ENCODE measurements at regions not wholly inside any gene's neighbourhood (a gene's known extent, or its start where the extent isn't known, plus 50 kb on each side); places are given as distances from the start of the nearest gene placed in this dataset.
A peak's percentile ranks its signal among the peaks of the same experiment; 100 is the strongest.

DNA sequence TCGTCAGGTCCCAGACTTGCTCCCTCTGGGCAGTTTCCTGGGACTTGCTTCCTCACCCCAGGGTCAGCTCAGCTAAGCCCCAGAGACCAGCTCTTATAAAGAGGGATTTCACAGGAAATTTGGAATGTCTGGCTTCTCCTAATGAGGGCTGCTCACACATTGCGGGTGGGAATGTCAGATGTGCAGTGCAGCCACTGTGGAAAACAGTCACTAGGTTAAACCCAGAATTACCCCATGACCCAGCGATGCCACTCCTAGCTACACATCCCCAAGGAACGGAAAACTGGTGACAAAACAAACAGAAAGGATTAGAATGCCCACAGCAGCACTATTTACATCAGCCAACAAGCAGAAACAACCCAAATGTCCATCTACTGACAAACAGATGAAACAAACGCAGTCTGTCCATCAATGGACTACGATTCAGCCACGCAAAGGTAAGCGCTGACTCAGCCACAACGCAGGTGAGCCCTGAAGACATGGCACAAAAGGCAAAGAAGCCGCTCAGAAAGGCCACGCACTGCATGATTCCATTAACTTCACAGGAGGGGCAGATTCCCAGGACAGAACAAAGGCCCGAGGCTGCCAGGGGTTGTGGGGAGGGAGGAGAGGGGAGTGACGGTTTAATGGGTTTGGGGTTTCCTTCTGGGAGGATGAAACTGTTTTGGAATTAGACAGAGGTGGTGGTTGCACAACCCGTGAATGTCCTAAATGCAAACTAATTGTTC lies 63.0 kb downstream of the NCOR2 start:
- no peak for DNase-seq

DNA sequence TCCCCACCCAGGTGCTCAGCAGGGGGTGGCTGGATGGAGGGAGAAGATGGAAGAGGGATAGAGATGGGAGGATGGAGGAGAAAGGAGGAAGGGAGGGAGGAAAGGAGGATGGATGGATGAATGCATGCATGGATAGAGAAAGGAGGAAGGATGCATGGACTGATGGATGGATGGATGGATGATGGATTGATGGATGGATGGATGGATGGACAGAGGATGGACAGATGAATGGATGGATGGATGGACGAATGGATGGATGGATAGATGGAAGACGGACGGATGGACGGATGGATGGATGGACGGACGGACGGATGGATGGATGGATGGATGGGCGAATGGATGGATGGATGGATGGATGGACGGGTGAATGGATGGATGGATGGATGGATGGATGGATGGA lies 64.1 kb downstream of the NCOR2 start:
- no peak for DNase-seq

DNA sequence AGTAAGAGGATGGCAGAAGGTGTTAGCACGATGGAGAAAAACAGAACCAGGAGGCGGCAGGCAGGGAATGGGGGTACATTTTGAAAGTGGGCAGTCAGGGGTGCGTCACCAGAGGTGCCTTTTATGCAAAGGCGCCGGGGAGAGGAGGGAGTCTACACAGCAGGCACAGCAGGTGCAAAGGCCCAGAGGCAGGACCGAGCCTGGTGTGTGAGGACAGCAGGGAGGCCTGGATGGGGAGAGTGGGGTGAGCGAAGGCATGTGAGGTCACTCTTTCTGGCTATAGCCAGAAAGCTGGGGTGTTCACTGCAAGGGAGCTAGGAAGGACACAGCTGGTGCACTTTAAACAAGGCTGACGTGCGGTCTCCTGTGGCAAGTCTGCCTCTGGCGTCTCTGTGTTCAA lies 65.0 kb downstream of the NCOR2 start:
- no peak for DNase-seq

DNA sequence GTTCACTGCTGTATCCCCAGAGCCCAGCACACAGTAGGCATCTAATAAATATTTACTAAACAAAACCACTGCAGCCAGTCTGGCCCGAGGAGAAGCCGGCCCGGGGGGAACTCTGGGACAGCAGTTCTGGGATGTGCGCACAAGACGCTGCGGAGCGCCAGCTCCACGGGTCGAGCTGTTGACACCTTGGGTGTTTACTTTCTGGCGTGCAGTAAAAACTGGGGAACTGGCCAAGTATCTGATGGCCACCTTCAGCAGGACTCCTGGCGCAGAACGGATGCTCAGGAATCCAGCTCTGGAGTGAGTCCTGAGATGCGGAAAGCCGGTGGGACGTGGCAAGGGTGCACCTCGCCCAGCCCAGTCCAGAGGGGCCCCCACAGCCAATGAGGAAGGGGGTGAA lies 65.6 kb downstream of the NCOR2 start:
- no peak for DNase-seq

DNA sequence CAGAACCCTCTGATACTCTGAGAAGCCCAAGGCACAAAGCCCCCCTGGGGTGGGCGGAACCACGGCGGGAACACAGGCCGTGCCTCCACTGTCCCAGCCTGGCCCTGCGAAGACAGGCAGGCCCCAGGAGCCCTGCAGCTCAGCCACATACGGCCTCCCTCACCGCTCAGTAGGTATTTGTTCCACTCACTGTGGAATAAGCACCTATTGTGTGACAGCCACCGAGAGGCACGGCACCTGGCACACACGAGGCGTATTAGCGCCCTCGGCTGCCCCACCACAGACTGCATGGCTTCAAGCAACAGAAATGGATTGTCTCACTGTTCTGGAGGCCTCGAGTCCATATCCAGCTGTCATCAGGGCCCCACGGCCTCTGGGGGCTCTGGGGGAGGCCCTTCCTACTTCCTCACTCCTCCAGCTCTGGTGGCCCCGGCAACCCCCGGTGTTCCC lies 66.3 kb downstream of the NCOR2 start:
- no peak for DNase-seq

DNA sequence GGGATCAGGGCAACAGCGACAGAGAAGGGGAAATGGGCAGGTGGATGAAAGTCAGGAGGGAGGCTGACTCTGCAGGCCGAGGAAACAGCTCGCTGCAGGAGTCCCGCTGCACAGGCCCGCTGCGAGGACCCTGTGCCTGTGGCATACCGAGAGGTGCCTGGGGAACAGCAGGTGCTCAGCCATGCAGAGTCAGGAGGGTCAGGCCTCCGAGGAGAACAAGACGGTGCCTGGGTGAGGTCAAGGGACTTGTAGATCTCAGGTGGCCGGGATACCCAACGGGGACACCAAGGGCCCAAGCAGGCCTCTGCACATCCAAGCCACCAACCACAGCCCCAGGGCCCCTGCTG lies 67.5 kb downstream of the NCOR2 start:
- no peak for DNase-seq

DNA sequence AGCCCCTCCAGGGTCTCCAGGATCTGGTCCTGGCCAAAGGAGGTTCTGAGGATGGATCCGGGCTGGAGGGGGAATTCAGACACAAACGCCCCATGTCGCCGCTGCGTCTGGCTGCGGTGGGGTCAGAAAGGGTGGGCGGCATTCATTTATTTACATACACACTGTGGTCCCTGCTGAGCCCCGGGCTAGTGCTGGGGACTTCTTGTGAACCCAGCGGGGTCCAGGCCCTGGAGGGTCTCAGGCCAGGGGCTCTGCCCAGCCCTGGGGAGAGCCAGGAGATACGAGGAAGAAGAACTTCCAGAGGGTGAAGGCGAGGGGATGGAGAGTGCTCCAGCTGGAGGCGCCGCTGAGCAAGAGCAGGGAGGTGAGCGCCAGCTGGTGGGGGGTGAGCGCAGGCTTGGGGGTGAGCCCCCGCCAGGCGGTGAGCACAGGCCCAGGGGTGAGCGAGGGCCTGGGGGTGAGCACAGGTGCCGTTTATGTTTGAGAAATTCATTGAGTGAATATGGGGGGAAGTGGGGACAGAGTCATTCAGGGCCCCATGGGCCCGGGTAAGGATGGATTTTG lies 68.1 kb downstream of the NCOR2 start:
- no peak for DNase-seq

DNA sequence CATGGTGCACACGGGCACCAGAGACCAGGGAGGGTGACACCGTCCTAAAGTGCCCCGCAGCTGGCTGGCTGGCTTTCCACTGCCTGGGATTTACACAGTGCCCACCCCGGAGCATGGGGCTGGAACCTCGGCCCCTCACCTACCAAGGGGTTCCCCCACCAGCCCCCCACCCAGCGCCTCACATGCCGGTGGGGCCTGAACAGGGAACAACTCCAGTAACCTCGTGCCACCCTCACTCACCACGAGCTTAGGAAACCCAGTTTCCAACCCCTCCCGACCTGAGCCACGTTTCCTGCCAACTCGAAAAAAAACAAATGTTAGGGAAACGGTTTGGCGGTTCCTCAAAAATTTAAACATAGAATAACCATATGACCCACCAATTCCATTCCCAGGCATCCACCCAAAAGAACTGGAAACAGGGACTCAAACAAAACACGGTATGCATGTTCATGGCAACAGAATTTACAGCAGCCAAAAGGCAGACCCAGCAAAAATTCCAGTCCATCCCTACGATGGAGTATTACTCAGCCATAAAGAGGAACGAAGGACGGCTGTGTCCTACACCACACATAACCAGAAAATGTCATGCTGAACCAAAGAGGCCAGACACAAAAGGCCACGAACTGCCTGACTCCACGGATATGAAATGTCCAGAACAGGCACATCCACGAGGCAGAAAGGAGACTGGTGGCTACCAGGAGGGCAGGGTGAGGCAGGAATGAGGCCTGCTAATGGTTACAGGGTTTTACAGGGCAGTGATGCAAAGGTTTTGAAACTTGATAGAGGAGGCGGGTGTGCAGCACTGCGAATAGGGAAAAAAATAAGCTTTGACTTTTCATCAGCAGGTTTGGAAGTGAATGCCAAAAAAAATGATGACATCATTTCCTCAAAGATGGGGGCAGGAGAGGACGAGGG lies 68.9 kb downstream of the NCOR2 start:
- DNase-seq = no peak

DNA sequence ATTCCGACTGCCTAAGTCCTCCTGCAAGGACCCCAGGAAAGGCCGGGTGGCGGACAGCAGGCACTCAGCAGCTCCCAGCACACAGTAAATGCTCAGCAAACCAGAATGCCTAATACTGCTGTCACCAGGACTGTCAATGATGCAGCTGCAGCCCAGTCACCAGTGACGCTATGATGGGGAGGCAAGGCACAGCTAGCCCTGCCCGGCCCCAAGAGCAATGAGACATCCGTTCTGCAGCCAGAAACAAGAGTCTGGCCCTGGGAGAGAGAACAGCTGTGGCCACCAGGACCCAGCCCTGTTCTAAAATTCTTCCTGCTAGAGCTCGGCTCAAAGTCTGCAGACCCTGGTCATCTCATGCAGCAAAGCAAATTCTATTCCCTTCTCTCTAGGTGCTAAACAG lies 69.8 kb downstream of the NCOR2 start:
- peak; percentile 55 for DNase-seq

DNA sequence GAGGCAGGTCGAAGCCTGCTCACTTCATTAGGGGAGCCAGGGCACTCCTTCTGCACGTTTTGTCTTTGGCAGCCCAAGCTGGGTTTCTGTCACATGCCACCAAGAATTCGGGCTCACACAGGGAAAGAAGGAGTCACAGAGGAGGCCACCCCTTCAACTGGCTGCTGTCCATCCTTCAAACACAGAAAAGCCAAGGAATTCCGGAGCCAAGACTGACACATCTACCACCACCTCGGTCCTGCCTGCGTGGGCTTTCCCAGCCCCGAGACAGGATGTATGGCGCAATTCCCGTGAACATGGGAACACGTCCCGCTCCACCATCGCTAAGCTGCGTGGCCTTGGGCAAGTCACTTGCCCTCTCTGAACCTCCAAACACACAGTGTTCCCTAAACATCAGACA lies 70.4 kb downstream of the NCOR2 start:
- DNase-seq = peak; percentile 24

DNA sequence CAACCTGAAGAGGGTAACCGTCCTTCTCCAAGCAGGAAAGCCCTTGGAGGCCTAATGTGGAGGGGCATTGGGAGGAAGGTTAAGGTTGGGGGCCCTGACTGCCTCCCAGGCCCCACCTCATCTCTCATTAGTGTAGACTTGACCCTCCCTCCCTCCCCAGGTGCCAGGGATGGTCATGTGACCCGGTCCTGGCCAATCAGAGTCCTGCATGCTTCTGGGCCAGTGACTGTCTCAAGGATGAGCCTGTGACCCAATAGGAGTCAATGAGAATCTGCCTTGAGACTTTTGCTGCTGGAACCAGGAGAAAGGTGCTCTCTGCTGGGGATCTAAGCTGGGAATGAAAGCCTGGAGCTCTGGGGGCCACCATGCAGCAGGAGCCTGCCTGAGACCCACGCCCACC lies 70.8 kb downstream of the NCOR2 start:
- DNase-seq = no peak

DNA sequence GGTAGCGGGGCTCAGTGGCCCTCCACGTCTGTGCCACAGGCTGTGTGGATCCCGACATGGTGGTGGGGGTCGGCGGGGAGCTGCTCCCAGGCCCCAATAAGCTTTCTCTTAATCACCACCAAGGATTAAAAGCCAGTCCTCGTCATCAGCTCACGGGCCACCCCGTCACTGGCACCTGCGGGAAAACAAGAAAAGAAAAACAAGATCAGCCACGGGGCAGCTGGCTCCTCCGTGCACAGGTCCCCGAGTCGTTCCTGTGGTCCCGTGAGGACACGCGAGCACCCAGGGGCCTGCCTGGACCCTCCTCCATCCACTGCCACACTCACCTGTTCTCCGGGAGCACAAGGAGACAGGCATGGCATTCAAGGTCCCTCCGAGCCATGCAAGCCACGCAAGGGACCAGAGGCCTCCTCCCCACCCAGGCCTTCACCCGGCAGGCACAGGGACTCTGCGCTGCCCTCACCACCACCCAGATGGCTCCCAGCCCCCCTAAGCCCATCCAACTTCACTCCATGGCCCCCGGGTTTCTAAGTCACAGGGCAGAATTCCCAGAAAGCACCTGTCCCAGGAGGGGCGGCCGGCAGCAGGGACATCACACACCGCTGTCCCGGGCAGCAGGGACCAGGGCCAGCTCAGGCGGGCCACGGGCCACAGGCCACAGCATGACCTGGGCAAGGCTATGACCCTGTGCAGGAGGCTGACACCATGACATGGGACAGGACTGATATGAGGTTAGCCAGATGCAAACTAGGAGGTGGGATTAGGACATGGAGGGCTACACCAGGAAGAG lies 72.0 kb downstream of the NCOR2 start:
- no peak for DNase-seq

DNA sequence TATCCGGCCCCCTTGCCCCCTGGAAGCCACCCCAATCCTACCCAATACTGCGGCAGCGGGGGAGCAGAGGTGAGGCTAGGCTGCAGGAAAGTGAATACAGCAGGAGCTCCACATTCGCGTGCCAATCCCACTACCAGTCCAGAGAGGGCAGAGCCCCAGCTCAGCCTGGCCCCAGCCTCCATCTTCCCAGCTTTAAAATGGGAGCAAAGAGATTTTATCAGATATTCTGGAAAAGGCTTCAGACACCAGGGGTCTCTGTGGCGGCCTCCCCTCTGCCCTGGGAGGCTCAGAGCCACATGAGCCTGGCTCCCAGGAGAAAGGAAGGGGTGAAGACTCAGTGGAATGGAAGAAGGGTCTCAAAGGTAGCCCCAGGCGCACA lies 72.7 kb downstream of the NCOR2 start:
- DNase-seq = no peak

DNA sequence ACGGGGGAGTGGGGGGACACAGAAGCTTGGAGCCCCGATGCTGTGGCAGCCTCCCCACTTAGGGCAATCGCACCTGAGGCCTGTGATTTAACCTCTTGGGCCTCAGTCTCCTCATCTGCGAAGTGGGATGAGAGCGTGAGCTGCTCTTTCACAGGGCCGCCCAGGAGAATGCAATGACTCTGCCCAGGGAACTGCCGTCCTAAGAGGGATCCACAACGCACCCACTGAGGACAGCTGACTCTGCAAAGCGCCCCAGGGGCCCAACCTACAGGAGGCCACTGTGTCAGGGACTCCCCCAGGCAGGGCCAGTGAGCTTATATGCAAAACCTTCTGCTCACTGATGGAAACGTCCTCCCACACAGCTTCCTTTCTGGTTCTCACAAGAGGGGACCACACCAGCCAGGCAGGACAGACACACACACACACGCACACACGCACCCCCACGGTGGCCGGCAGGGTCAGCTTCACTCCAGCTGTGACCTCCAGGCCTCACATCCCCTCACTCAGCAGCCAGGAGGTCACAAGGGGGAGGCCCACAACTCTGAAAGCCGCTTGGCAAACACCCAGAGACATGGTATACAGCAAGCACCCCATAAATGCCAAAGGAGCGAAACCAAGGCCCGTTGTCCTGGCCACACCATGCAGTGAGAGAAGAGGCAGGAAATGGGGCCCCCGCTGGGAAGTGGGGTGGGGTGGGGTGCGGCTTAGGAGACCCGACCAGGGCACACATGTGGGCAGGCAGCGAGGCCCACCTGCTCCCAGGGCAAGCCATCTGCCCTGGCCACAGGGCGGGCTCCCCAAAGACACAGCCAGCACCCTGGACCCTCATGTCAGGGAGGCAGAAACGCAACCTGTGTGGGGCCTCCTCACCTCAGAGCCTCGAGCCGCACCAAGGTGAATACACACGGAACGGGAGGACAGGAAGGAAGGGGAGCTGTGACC lies 73.3 kb downstream of the NCOR2 start:
- DNase-seq = no peak

DNA sequence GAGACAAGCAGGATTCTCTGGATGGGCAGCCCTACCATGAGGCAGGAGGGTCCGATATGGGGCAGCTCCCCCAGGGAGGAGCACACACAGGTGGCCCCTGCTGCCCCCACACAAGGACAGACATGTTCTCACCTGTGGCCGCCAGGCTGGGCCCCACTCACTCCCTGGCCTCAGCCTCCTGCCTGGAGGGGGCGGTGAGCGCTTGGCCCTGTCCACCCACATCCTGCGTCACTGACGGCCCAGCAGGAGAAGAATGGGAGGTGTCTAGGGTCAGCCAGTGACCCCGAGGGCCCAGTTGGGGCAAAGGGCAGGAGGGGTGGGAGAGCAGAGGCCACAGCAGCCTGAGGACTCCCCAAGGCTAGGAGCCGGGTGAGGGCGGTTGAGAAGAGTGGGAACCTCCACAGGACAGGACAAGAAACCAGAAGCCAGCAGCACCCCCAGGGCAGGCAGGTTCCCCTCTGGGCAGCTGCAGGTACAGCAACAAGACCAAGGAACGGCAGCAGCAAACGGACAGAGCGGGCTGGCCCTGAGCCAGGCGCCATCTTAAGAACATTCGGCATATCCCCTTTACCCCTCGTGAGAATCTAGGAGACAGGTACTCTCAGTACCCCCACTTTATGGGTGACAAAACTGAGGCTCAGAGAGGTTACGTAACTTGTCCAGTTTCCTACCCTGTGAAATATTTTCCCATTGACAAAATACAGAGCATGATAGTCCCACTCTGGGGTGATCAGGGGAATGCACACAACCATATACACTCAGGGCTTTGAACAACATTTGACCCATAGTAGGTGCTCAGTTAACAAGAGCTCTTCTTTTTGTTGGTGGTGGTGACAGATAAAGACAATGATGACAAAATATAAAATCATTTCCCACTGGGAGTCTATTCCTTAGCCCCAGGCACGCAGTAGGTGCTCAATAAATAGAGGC lies 74.3 kb downstream of the NCOR2 start:
- DNase-seq = no peak

DNA sequence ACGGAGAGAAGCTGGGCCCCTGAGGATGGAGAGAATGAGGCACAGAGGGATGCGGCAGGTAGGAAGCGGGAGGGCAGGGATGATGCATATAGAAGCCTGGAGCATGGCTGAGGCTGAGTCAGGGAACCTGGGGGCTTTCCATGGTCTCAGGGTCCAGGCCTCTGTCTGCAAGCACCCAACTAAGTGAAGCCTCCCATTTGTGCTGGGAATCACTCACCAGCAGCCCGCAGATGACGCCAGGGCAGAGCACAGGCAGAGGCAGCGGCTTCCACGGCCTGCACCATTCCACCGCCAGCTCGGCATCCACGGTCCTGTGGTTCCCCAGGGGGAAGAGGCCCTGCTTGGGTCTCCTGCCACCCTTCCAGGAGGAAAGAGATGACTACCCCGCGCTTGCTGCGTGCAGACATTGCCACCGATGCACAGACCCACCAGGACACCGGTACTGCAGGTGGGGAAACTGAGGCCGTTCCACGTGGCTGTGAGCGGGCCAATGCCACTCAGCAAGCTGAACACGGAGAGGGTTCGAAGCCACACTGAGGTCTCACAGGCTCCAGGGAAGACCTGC lies 75.5 kb downstream of the NCOR2 start:
- no peak for DNase-seq

DNA sequence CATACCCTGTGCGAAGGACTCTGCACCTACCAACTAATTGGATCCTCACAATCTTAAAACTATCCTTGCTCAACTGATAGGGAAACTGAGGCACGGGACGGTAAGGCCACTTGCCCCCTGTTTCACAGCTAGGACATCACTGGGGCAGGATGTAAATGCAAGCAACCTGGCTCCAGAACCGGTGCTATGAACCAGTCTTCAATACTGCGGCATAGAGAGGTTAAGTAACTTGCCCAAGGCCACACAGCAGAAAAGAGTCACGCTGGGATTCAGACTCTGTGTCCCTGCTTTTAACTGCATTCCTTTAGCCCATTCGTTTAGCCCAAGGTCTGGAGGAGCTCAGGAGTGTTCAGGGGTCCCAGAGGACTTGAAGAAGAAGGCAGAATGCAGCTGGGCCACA lies 76.1 kb downstream of the NCOR2 start:
- DNase-seq = no peak

DNA sequence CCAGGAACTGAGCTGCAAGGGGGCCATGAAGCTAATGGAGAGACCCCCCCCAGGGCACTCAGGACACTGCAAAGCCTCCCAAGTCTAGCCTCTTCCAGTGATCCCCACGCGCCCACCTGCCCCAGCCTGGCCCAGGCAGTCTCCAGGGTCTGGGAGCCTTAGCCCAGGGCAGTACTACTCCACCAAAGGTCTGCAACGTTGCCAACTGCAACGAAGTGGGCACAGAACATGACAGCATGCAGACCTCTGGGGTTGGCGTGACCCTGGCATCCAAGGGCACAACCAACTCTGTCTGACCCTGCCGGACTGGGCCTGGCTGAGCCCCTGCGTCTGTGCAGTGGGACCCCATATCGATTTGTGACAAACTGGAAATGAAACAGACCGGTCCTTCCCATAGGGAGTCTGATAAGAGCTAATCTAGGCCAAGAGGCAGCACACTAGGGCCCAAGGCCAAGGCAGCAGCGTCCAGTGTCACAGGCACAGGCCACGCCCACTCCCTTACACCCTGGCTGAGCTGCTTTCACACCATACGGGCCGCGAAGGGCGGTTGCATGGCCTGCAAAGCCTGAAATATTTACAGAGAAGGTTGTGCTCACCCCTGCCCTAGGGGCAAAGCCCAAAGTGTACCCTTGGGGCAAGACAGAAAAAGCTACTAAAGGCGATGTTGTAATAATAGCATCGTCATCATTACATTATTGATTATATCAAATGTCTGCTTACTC lies 76.7 kb downstream of the NCOR2 start:
- no peak for DNase-seq

DNA sequence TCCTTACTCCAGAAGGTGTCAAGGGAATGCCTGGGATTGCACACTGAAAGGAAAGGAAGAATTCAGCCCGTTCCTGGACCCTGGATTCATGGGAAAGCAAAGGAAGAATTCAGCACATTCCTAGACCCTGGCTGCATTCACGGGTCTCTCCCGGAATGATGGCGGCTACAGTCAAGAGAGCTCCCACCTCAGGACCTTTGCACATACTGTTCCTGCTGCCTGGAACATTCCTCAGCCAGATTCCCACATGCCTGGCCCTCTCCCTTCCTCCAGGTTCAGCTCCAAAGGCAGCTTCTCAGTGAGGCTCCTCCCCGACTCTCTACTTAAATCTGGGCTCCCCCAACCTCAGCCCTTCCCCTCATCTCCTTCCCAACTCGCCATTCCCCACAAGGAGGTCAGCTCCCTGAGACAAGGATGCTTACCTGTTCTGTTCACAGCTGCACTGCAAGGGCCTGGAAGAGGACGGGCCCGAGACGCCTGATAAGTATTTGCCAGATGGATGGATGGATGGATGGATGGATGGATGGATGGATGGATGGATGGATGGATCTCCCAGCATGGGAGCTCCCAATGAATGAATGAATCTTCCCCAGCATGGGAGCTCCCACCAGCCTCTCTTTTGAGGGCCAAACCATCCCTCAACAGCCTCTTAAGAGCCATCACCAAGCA lies 77.4 kb downstream of the NCOR2 start:
- no peak for DNase-seq

Data from occipital lobe (tissue), 1 donor.